Fibroblast of lung (primary cell): ENCODE measurements at regions not wholly inside any gene's neighbourhood (a gene's known extent, or its start where the extent isn't known, plus 50 kb on each side); places are given as distances from the start of the nearest gene placed in this dataset.

Experiments
- EZH2 ChIP-seq: IDR thresholded peaks from 2 replicates; pipeline ENCODE4 v1.5.1; 2012; ENCODE audit warnings: low read length, control low read depth, mild to moderate bottlenecking; ENCODE audit errors: missing control alignments
- TF ChIP-seq, protein P1 (sequence below), 2 donors: IDR thresholded peaks in 1 of 2; conservative IDR thresholded peaks in 1 of 2; 1 replicate in 1 of 2; 2 replicates in 1 of 2; pipeline ENCODE4 v1.5.1; 2011 to 2012; ENCODE audit warnings: low read length in 2 of 2, control low read depth in 1 of 2, inconsistent platforms in 1 of 2, low read depth in 1 of 2, mild to moderate bottlenecking in 1 of 2

DNA sequence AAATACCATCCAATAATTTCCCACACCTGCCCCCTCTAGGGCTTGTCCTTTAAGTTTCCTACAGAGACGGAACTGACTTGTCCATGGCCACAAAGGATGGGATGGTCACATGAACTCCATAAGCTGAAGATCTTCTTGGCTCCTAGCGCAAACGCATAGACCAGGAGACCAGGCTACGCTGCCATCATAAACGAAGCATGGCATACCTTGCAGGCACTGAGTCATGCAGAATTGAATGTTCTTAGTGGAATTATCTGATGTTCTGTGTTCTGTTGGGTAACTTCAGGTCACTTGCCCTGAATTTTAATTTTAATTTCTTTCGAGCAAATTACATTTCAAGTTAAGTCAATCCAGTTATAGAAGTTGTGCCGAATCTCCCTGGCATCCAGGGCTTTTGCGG is 96.4 kb upstream of the STARD13 start:
- TF ChIP-seq, protein P1, sequence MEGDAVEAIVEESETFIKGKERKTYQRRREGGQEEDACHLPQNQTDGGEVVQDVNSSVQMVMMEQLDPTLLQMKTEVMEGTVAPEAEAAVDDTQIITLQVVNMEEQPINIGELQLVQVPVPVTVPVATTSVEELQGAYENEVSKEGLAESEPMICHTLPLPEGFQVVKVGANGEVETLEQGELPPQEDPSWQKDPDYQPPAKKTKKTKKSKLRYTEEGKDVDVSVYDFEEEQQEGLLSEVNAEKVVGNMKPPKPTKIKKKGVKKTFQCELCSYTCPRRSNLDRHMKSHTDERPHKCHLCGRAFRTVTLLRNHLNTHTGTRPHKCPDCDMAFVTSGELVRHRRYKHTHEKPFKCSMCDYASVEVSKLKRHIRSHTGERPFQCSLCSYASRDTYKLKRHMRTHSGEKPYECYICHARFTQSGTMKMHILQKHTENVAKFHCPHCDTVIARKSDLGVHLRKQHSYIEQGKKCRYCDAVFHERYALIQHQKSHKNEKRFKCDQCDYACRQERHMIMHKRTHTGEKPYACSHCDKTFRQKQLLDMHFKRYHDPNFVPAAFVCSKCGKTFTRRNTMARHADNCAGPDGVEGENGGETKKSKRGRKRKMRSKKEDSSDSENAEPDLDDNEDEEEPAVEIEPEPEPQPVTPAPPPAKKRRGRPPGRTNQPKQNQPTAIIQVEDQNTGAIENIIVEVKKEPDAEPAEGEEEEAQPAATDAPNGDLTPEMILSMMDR (conservative IDR thresholded peaks at IDR 0.05 in 1 of 2, IDR thresholded peaks at IDR 0.05 in 1 of 2; ENCODE audit: low read depth in 1 of 2, low read length in 2 of 2) = no peak
- TF ChIP-seq EZH2 = no peak
